ENCODE measurements at regions not wholly inside any gene's neighbourhood (a gene's known extent, or its start where the extent isn't known, plus 50 kb on each side); places are given as distances from the start of the nearest gene placed in this dataset.

DNA sequence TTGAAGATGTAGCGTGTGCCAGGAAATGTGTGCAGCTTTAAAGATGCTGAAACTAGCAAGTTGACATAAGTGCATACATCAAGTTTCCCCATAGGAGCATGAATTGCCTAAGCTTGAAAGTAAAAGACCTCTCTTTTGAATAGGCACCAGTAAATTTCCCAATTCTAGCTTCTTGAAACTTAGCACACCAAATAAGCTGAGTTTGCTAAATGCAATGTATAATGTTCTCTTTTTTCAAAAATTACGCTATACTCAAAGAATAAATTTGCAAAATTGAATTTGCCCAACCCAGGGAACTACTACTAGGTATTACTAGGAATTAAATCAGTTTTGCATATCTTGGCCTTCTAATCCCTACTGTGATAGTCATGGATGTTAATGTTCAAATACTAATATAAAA, 923.9 kb upstream of the LCORL start:
- TF ChIP-seq, protein P1, sequence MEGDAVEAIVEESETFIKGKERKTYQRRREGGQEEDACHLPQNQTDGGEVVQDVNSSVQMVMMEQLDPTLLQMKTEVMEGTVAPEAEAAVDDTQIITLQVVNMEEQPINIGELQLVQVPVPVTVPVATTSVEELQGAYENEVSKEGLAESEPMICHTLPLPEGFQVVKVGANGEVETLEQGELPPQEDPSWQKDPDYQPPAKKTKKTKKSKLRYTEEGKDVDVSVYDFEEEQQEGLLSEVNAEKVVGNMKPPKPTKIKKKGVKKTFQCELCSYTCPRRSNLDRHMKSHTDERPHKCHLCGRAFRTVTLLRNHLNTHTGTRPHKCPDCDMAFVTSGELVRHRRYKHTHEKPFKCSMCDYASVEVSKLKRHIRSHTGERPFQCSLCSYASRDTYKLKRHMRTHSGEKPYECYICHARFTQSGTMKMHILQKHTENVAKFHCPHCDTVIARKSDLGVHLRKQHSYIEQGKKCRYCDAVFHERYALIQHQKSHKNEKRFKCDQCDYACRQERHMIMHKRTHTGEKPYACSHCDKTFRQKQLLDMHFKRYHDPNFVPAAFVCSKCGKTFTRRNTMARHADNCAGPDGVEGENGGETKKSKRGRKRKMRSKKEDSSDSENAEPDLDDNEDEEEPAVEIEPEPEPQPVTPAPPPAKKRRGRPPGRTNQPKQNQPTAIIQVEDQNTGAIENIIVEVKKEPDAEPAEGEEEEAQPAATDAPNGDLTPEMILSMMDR (conservative IDR thresholded peaks at IDR 0.05; ENCODE audit: low read length): no peak
- TF ChIP-seq EZH2phosphoT487 (IDR thresholded peaks at IDR 0.05; ENCODE audit: borderline replicate concordance): no peak

All from Loucy (cell line).